Liver (tissue), 8 donors: ENCODE measurements at regions not wholly inside any gene's neighbourhood (a gene's known extent, or its start where the extent isn't known, plus 50 kb on each side); places are given as distances from the start of the nearest gene placed in this dataset.

Source experiments
- DNase-seq: peaks from one replicate; pipeline ENCODE4 v3.0.0-alpha.2; 2017; ENCODE audit warnings: low spot score
- H3K27ac ChIP-seq, 2 donors: one replicate each; pipeline ENCODE4 v1.7.0; 2013; ENCODE audit warnings: inconsistent platforms in 2 of 2, low read length in 2 of 2, control low read depth in 1 of 2, low read depth in 1 of 2, mild to moderate bottlenecking in 1 of 2
- H3K27me3 ChIP-seq, 4 donors: one replicate each; pipeline versions ENCODE4 v1.6.1 to v1.7.0; 2013; ENCODE audit warnings: low read length in 3 of 4, inconsistent platforms in 1 of 4, mild to moderate bottlenecking in 1 of 4, moderate library complexity in 1 of 4; ENCODE audit not compliant: control insufficient read depth in 4 of 4, insufficient read depth in 4 of 4
- H3K36me3 ChIP-seq, 4 donors: one replicate each; pipeline versions ENCODE4 v1.6.1 to v1.7.0; 2013; ENCODE audit warnings: low read length in 3 of 4, mild to moderate bottlenecking in 3 of 4, low read depth in 1 of 4, moderate library complexity in 1 of 4; ENCODE audit not compliant: control insufficient read depth in 4 of 4, insufficient read depth in 3 of 4
- H3K4me1 ChIP-seq, 4 donors: one replicate each; pipeline versions ENCODE4 v1.6.1 to v1.7.0; 2013; ENCODE audit warnings: low read length in 3 of 4, mild to moderate bottlenecking in 3 of 4, moderate library complexity in 1 of 4; ENCODE audit not compliant: control insufficient read depth in 4 of 4, insufficient read depth in 4 of 4
- H3K4me3 ChIP-seq, 3 donors: one replicate each; pipeline versions ENCODE4 v1.6.1 to v1.7.0; 2013; ENCODE audit warnings: low read length in 3 of 3, control low read depth in 1 of 3, low read depth in 1 of 3, mild to moderate bottlenecking in 1 of 3
- H3K9ac ChIP-seq, 2 donors: one replicate each; pipeline ENCODE4 v1.7.0; 2013; ENCODE audit warnings: low read length in 2 of 2, mild to moderate bottlenecking in 2 of 2, moderate library complexity in 2 of 2, control low read depth in 1 of 2, low read depth in 1 of 2
- H3K9me3 ChIP-seq, 4 donors: one replicate each; pipeline versions ENCODE4 v1.6.1 to v1.7.0; 2013; ENCODE audit warnings: low read length in 3 of 4; ENCODE audit not compliant: control insufficient read depth in 4 of 4
- ATF3 ChIP-seq: IDR thresholded peaks from 2 replicates; pipeline ENCODE4 v1.6.1; 2016; ENCODE audit warnings: antibody characterized with exemption
- CTCF ChIP-seq: fragments of 150-350 bp; IDR thresholded peaks from 2 replicates; pipeline ENCODE4 v1.5.1; 2017; ENCODE audit warnings: improper control_type of control experiment, low read depth, low read length; ENCODE audit not compliant: missing input control
- EGR1 ChIP-seq, 2 donors: IDR thresholded peaks; 2 replicates each; pipeline ENCODE4 v1.6.1; 2016 to 2018; ENCODE audit warnings: antibody characterized with exemption in 2 of 2, low read depth in 2 of 2
- FOXA1 ChIP-seq: IDR thresholded peaks from 2 replicates; pipeline ENCODE4 v1.6.1; 2016; ENCODE audit warnings: antibody characterized with exemption
- FOXA2 ChIP-seq: IDR thresholded peaks from 2 replicates; pipeline ENCODE4 v1.6.1; 2016; ENCODE audit warnings: antibody characterized with exemption
- GABPA ChIP-seq, 2 donors: IDR thresholded peaks in 1 of 2; conservative IDR thresholded peaks in 1 of 2; 2 replicates each; pipeline ENCODE4 v1.6.1; 2016; ENCODE audit warnings: antibody characterized with exemption in 2 of 2, mild to moderate bottlenecking in 1 of 2, moderate library complexity in 1 of 2
- HNF4A ChIP-seq, 2 donors: conservative IDR thresholded peaks; 2 replicates each; pipeline ENCODE4 v1.6.1; 2016; ENCODE audit warnings: antibody characterized with exemption in 2 of 2, mild to moderate bottlenecking in 2 of 2
- HNF4G ChIP-seq: IDR thresholded peaks from 2 replicates; pipeline ENCODE4 v1.6.1; 2016; ENCODE audit warnings: antibody characterized with exemption
- MAX ChIP-seq: IDR thresholded peaks from 2 replicates; pipeline ENCODE4 v1.6.1; 2016; ENCODE audit warnings: antibody characterized with exemption
- NR2F2 ChIP-seq: IDR thresholded peaks from 2 replicates; pipeline ENCODE4 v1.6.1; 2016; ENCODE audit warnings: antibody characterized with exemption
- RAD21 ChIP-seq, 2 donors: IDR thresholded peaks; 2 replicates each; pipeline ENCODE4 v1.6.1; 2016; ENCODE audit warnings: antibody characterized with exemption in 2 of 2, mild to moderate bottlenecking in 2 of 2
- REST ChIP-seq: IDR thresholded peaks from 2 replicates; pipeline ENCODE4 v1.6.1; 2016; ENCODE audit warnings: antibody characterized with exemption, mild to moderate bottlenecking
- RXRA ChIP-seq, 2 donors: IDR thresholded peaks; 2 replicates each; pipeline ENCODE4 v1.6.1; 2017 to 2018; ENCODE audit warnings: antibody characterized with exemption in 2 of 2, mild to moderate bottlenecking in 1 of 2
- TAF1 ChIP-seq: conservative IDR thresholded peaks from 2 replicates; pipeline ENCODE4 v1.6.1; 2016; ENCODE audit warnings: antibody characterized with exemption, mild to moderate bottlenecking
- YY1 ChIP-seq: IDR thresholded peaks from 2 replicates; pipeline ENCODE4 v1.6.1; 2016; ENCODE audit warnings: antibody characterized with exemption, mild to moderate bottlenecking
- ZBTB33 ChIP-seq: IDR thresholded peaks from 2 replicates; pipeline ENCODE4 v1.6.1; 2016; ENCODE audit warnings: antibody characterized with exemption
- WGBS: extraction: QIAGEN DNeasy Blood & Tissue Kit; methylation state at CpG from one replicate; pipeline ENCODE4 v1.1.7; 2013; 5-methylcytosine and 5-hydroxymethylcytosine counted together
- donor health status: healthy.
- donor health status: healthy.
- donor health status: healthy.
- donor health status: healthy.
- donor health status: healthy.

GRCh38 chr6:5930143-5930770, 76.5 kb downstream of the NRN1 start:
- Histone ChIP-seq H3K9me3 (peaks cover 0 to 5% (median 2%) of the 10 kb centered on the region in 4 donors), H3K4me3 (no peak overlapping the region), H3K27me3 (no peaks in the 10 kb centered on the region), H3K4me1 (no peaks in the 10 kb centered on the region), H3K27ac (no peak overlapping the region), H3K36me3 (no peaks in the 10 kb centered on the region), H3K9ac (no peak overlapping the region)
- WGBS, result 63% methylated on average over 4 of the region's 4 CpGs
- TF ChIP-seq MAX (no peak), GABPA (IDR thresholded peaks at IDR 0.05 in 1 of 2, conservative IDR thresholded peaks at IDR 0.05 in 1 of 2) (no peak), RXRA (IDR thresholded peaks at IDR 0.05) (no peak), NR2F2 (no peak), HNF4A (conservative IDR thresholded peaks at IDR 0.05) (no peak), REST (no peak), FOXA1 (no peak), TAF1 (no peak), ATF3 (no peak), CTCF (no peak)
- DNase-seq, result no peak

- no peaks in the 10 kb centered on the region for H3K4me1 ChIP-seq
- DNase-seq, result no peak
- H3K27me3 ChIP-seq, result peaks cover 0 to 2% (median 0%) of the 10 kb centered on the region in 4 donors
- no peak overlapping the region for H3K27ac ChIP-seq
- 81% methylated on average over 4 of the region's 4 CpGs for WGBS
- H3K9ac ChIP-seq, result no peak overlapping the region
- no peaks in the 10 kb centered on the region for H3K36me3 ChIP-seq
- peaks cover 0 to 11% (median 0%) of the 10 kb centered on the region in 4 donors for H3K9me3 ChIP-seq
- H3K4me3 ChIP-seq, result no peak overlapping the region
- TF ChIP-seq GABPA (IDR thresholded peaks at IDR 0.05 in 1 of 2, conservative IDR thresholded peaks at IDR 0.05 in 1 of 2) (no peak), HNF4G (no peak), TAF1 (no peak), HNF4A (conservative IDR thresholded peaks at IDR 0.05) (no peak), MAX (no peak), FOXA2 (no peak), FOXA1 (no peak), RAD21 (IDR thresholded peaks at IDR 0.05) (no peak), CTCF (no peak), RXRA (IDR thresholded peaks at IDR 0.05) (no peak), YY1 (no peak), NR2F2 (no peak), ZBTB33 (no peak), ATF3 (no peak), EGR1 (IDR thresholded peaks at IDR 0.05; ENCODE audit: low read depth in 2 of 2) (no peak)
These were observed 82.9 kb downstream of the NRN1 start for GRCh38 chr6:5923840-5924239.
